T-helper 1 cell treated with Interleukin-12 subunit alpha and Interleukin-12 subunit beta and Interleukin-4 antibody, amounts not matched to agents 30 μg/mL and 1 μg/mL, for 36 hours (primary cell): ENCODE measurements at regions not wholly inside any gene's neighbourhood (a gene's known extent, or its start where the extent isn't known, plus 50 kb on each side); places are given as distances from the start of the nearest gene placed in this dataset.
"Not testable (repeated sequence)": the region's sequence is repeated elsewhere in the genome, so short reads cannot be mapped to it uniquely, and the experiment has no call there.

ENCODE experiments used
- H3K27ac Mint-ChIP-seq: one replicate; pipeline ENCODE4 v1.8.0; 2021; ENCODE audit warnings: mild to moderate bottlenecking, mixed read lengths
- H3K27me3 Mint-ChIP-seq: one replicate; pipeline ENCODE4 v1.8.0; 2021; ENCODE audit warnings: low read depth, mixed read lengths
- H3K36me3 Mint-ChIP-seq: one replicate; pipeline ENCODE4 v1.8.0; 2021; ENCODE audit warnings: low read depth, mixed read lengths
- H3K4me1 Mint-ChIP-seq: one replicate; pipeline ENCODE4 v1.8.0; 2021; ENCODE audit warnings: low read depth, mixed read lengths
- H3K4me3 Mint-ChIP-seq: one replicate; pipeline ENCODE4 v1.8.0; 2021; ENCODE audit warnings: mild to moderate bottlenecking, moderate library complexity, mixed read lengths
- H3K9me3 Mint-ChIP-seq: one replicate; pipeline ENCODE4 v1.8.0; 2021; ENCODE audit warnings: mixed read lengths

- H3K27ac Mint-ChIP-seq = peak overlapping the region; percentile 16
Measured at GRCh38 chr1:222897527-222898190, 82.8 kb downstream of the DISP1 start.

GRCh38 chr1:222898191-222898527 is 83.3 kb downstream of the DISP1 start:
- no peaks in the 10 kb centered on the region for H3K9me3 Mint-ChIP-seq
- H3K27me3 Mint-ChIP-seq = no peaks in the 10 kb centered on the region
- peaks cover 9% of the 10 kb centered on the region for H3K4me1 Mint-ChIP-seq
- peak overlapping the region; percentile 16 for H3K27ac Mint-ChIP-seq
- no peaks in the 10 kb centered on the region for H3K36me3 Mint-ChIP-seq
- H3K4me3 Mint-ChIP-seq = no peak overlapping the region

More at GRCh38 chr1:222897527-222898190, 82.8 kb downstream of the DISP1 start:
- H3K36me3 Mint-ChIP-seq = no peaks in the 10 kb centered on the region
- no peak overlapping the region for H3K4me3 Mint-ChIP-seq
- H3K27me3 Mint-ChIP-seq = no peaks in the 10 kb centered on the region
- no peaks in the 10 kb centered on the region for H3K9me3 Mint-ChIP-seq
- H3K4me1 Mint-ChIP-seq = peaks cover 9% of the 10 kb centered on the region

DNA sequence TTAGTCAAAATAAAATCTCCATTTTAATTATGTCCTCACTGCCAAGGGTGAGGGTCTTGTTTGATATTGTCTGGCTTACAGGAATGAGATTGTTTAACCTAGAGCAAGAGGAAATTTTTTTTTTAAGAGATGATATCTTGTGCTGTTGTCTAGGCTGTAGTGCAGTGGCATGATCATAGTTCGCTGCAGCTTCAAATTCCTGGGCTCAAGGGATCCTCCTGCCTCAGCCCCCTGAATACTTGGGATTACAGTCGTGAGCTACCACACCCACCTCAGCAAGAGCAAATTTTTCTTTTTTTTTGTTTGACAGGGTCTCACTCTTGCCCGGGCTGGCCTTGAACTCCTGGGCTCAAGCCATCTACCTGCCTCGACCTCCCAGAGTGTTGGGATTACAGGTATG is 84.6 kb downstream of the DISP1 start:
- H3K36me3 Mint-ChIP-seq = no peaks in the 10 kb centered on the region
- no peaks in the 10 kb centered on the region for H3K9me3 Mint-ChIP-seq
- H3K27ac Mint-ChIP-seq = no peak overlapping the region
- no peaks in the 10 kb centered on the region for H3K27me3 Mint-ChIP-seq
- H3K4me3 Mint-ChIP-seq = no peak overlapping the region
- peaks cover 9% of the 10 kb centered on the region for H3K4me1 Mint-ChIP-seq

DNA sequence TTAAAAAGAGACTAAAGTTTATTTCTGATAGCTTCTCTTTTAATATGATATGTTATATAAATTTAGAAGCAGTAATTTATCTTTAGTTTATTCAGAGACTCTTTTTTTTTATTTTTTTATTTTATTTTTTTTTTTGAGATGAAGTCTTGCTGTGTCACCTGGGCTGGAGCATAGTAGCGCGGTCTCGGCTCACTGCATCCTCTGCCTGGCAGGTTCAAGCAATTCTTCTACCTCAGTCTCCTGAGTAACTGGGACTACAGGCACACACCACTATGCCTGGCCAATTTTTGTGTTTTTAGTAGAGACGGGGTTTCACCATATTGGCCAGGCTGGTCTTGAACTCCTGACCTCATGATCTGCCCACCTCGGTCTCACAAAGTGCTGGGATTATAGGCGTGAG is 89.6 kb downstream of the DISP1 start:
- Mint-ChIP-seq H3K27me3 (no peaks in the 10 kb centered on the region), H3K4me3 (no peak overlapping the region), H3K4me1 (no peaks in the 10 kb centered on the region), H3K9me3 (no peaks in the 10 kb centered on the region), H3K27ac (no peak overlapping the region), H3K36me3 (no peaks in the 10 kb centered on the region)

DNA sequence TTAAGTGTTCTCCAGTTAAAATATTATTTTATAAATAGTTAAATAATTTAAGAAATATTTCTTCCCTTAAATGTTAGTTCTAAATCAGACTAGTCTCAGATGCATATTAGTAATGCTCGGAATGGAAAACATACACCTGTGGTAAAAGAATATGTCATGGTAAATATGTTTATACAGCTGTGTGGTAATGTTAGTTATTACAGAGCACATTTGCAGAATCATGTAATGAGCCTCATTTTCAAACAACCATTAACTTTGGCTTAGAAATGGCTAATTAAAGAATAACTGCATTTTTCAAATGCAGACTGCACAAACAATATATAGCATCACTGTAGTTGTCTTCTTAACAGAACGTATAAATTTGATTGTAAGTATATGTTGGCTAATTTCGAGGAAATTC is 90.3 kb downstream of the DISP1 start:
- Mint-ChIP-seq H3K4me1 (no peaks in the 10 kb centered on the region), H3K4me3 (no peak overlapping the region), H3K27me3 (no peaks in the 10 kb centered on the region), H3K36me3 (no peaks in the 10 kb centered on the region), H3K27ac (no peak overlapping the region), H3K9me3 (no peaks in the 10 kb centered on the region)

DNA sequence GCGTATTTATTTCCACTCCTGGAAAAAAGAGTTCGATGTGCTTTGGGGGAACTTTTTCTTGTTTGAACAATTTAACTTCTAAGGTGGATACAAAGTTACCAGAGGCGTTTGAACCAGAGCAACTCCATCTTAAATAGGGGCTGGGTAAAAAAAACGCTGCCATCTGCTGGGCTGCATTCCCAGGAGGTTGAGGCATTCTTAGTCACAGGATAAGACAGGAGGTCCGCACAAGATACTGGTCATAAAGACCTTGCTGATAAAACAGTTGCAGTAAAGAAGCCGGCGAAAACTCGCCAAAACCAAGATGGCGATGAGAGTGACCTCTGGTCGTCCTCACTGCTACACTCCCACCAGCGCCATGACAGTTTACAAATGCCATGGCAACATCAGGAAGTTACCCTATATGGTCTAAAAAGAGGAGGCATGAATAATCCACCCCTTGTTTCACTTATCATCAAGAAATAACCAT is 91.5 kb downstream of the DISP1 start:
- not testable (repeated sequence) for H3K4me1 Mint-ChIP-seq, H3K36me3 Mint-ChIP-seq, H3K9me3 Mint-ChIP-seq, H3K27me3 Mint-ChIP-seq, H3K4me3 Mint-ChIP-seq, H3K27ac Mint-ChIP-seq

- no peak overlapping the region for H3K27ac Mint-ChIP-seq
- no peaks in the 10 kb centered on the region for H3K9me3 Mint-ChIP-seq
- H3K36me3 Mint-ChIP-seq = no peaks in the 10 kb centered on the region
- H3K4me3 Mint-ChIP-seq = no peak overlapping the region
- H3K27me3 Mint-ChIP-seq = no peaks in the 10 kb centered on the region
- H3K4me1 Mint-ChIP-seq = no peaks in the 10 kb centered on the region
Measured at GRCh38 chr1:222909586-222909985, 94.7 kb downstream of the DISP1 start.

- Mint-ChIP-seq H3K4me1 (no peaks in the 10 kb centered on the region), H3K27me3 (no peaks in the 10 kb centered on the region), H3K9me3 (no peaks in the 10 kb centered on the region), H3K36me3 (no peaks in the 10 kb centered on the region), H3K27ac (no peak overlapping the region), H3K4me3 (no peak overlapping the region)
Measured at GRCh38 chr1:222910699-222911098, 95.9 kb downstream of the DISP1 start.

GRCh38 chr1:222911866-222912265 is 97.0 kb downstream of the DISP1 start:
- no peaks in the 10 kb centered on the region for H3K27me3 Mint-ChIP-seq
- no peak overlapping the region for H3K4me3 Mint-ChIP-seq
- H3K4me1 Mint-ChIP-seq = no peaks in the 10 kb centered on the region
- H3K27ac Mint-ChIP-seq = no peak overlapping the region
- H3K9me3 Mint-ChIP-seq = no peaks in the 10 kb centered on the region
- no peaks in the 10 kb centered on the region for H3K36me3 Mint-ChIP-seq

GRCh38 chr1:222912730-222913129 is 97.9 kb downstream of the DISP1 start:
- H3K9me3 Mint-ChIP-seq = no peaks in the 10 kb centered on the region
- no peak overlapping the region for H3K4me3 Mint-ChIP-seq
- H3K36me3 Mint-ChIP-seq = no peaks in the 10 kb centered on the region
- H3K4me1 Mint-ChIP-seq = no peaks in the 10 kb centered on the region
- no peak overlapping the region for H3K27ac Mint-ChIP-seq
- H3K27me3 Mint-ChIP-seq = no peaks in the 10 kb centered on the region

- H3K36me3 Mint-ChIP-seq = no peaks in the 10 kb centered on the region
- no peaks in the 10 kb centered on the region for H3K4me1 Mint-ChIP-seq
- no peaks in the 10 kb centered on the region for H3K27me3 Mint-ChIP-seq
- no peaks in the 10 kb centered on the region for H3K9me3 Mint-ChIP-seq
- H3K4me3 Mint-ChIP-seq = no peak overlapping the region
- no peak overlapping the region for H3K27ac Mint-ChIP-seq
Measured at GRCh38 chr1:222914861-222915632, 100.2 kb downstream of the DISP1 start.

GRCh38 chr1:222916100-222916499 is 101.3 kb downstream of the DISP1 start:
- Mint-ChIP-seq H3K27ac (no peak overlapping the region), H3K36me3 (no peaks in the 10 kb centered on the region), H3K4me1 (no peaks in the 10 kb centered on the region), H3K4me3 (no peak overlapping the region), H3K27me3 (no peaks in the 10 kb centered on the region), H3K9me3 (no peaks in the 10 kb centered on the region)

DNA sequence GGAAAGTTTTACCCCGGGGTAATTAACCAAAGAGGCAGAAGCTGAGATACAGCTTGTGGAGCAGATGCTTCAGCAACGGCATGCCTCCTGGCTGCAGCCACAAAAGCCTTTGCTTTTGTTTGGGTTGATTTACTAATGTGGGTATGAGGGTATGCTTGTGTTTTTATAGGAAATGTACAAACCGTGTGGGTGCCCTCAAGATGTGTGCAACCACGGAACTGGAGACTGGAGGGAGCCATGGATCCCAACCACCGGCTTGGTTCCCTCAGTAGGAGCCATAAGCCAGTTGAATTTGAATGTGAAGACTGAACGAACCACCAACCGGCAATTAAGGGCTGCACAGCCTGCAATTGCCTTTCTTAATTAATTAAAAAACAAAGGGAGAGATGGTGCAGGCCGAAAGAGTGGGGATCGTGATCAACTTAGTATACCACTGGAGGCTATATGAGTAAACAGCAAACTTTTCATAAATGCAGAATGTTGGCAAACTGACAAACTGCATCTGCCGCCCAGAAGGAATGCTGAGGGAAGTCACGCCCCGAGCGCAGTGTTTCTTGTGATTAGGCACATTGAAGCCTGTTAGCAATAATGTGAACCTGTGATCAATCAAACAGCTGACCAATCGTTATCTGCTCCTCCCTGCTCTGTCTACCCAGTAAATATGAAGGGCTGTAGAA is 104.1 kb downstream of the DISP1 start:
- Mint-ChIP-seq H3K27ac (no peak overlapping the region), H3K36me3 (no peaks in the 10 kb centered on the region), H3K9me3 (no peaks in the 10 kb centered on the region), H3K4me1 (no peaks in the 10 kb centered on the region), H3K4me3 (no peak overlapping the region), H3K27me3 (no peaks in the 10 kb centered on the region)

DNA sequence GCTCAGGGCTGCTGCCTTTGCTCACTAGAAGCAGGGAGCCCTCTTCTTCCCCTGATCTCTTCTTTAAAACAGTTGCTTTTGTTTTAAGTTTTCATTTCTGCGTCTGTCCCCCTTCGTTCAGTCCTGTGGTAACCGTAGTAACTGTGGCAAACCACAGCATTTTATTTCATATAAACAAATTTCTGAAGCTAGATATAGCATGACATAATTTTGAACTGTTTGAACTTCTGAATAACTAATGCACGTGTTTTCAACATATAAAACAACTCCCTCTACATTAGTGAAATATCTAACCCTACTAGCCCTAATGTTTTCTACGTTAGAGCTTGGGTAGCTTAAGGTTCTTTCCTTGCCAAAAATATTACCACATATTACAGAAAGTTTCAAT is 104.6 kb downstream of the DISP1 start:
- Mint-ChIP-seq H3K4me1 (no peaks in the 10 kb centered on the region), H3K36me3 (no peaks in the 10 kb centered on the region), H3K9me3 (no peaks in the 10 kb centered on the region), H3K27me3 (no peaks in the 10 kb centered on the region), H3K4me3 (no peak overlapping the region), H3K27ac (no peak overlapping the region)

DNA sequence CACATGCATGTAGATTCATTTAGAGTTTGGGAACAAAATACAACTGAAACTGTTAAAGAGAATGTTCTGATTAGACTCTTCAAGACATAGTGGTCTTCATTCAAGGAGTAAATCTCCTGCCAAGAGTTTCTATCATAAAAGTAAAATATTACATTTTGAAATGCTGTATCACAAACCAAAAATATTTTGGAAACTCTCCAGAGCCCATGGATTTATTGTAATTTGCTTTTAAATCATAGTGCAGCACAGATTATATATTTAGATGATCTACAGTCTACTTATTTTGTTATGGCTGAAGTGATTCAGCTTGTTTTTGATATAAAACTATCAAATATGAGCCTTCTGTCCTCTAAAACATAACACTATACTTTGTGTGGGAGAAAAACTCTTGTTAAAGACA is 105.3 kb downstream of the DISP1 start:
- H3K4me3 Mint-ChIP-seq = no peak overlapping the region
- H3K36me3 Mint-ChIP-seq = no peaks in the 10 kb centered on the region
- no peaks in the 10 kb centered on the region for H3K27me3 Mint-ChIP-seq
- H3K4me1 Mint-ChIP-seq = no peaks in the 10 kb centered on the region
- H3K27ac Mint-ChIP-seq = no peak overlapping the region
- H3K9me3 Mint-ChIP-seq = no peaks in the 10 kb centered on the region
